ENCODE measurements at regions not wholly inside any gene's neighbourhood (a gene's known extent, or its start where the extent isn't known, plus 50 kb on each side); places are given as distances from the start of the nearest gene placed in this dataset.

- TF ChIP-seq JUNB (IDR thresholded peaks at IDR 0.05) = no peak
- TF ChIP-seq NFYA (IDR thresholded peaks at IDR 0.05; ENCODE audit: borderline replicate concordance, low read depth, low read length) = no peak
- TF ChIP-seq, protein P1, sequence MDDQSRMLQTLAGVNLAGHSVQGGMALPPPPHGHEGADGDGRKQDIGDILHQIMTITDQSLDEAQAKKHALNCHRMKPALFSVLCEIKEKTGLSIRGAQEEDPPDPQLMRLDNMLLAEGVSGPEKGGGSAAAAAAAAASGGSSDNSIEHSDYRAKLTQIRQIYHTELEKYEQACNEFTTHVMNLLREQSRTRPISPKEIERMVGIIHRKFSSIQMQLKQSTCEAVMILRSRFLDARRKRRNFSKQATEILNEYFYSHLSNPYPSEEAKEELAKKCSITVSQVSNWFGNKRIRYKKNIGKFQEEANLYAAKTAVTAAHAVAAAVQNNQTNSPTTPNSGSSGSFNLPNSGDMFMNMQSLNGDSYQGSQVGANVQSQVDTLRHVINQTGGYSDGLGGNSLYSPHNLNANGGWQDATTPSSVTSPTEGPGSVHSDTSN (IDR thresholded peaks at IDR 0.05; ENCODE audit: insufficient replicate concordance, low read depth, low read length) = no peak
- TF ChIP-seq STAT3 (IDR thresholded peaks at IDR 0.05; ENCODE audit: low read depth, low read length) = no peak
- TF ChIP-seq, protein P2, sequence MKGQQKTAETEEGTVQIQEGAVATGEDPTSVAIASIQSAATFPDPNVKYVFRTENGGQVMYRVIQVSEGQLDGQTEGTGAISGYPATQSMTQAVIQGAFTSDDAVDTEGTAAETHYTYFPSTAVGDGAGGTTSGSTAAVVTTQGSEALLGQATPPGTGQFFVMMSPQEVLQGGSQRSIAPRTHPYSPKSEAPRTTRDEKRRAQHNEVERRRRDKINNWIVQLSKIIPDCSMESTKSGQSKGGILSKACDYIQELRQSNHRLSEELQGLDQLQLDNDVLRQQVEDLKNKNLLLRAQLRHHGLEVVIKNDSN (IDR thresholded peaks at IDR 0.05; ENCODE audit: borderline replicate concordance, extremely low read length, insufficient read depth, low read depth, low read length) = no peak
- TF ChIP-seq KLF5 (IDR thresholded peaks at IDR 0.05; ENCODE audit: partially characterized antibody) = no peak
- TF ChIP-seq SUPT20H (IDR thresholded peaks at IDR 0.05; ENCODE audit: borderline replicate concordance, control insufficient read depth, low read depth, low read length) = no peak
- no peak for TF ChIP-seq TCF12 (IDR thresholded peaks at IDR 0.05; ENCODE audit: low read depth, low read length)
Measured at GRCh38 chr1:193631306-193631705, 444.9 kb upstream of the B3GALT2 start (continued).

DNA sequence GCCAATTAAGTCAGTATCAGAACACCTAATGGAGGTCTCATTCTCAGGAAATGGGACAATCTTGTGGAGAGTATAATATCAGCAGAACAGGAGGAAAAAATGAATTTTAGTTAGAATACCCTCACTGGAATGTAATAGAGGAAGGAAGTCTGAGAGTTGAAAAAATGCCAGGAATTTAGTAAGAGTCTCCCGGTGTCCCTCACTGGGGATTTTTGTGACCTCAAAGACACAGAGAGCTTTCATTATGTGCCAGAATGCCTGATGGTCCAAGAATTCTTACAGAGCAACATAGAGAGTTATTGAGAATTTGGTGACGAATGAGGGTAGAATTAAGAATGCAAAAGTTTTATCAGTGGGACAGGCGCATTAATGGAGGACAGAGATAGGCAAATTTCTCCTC, 443.5 kb upstream of the B3GALT2 start:
- no peak for FAIRE-seq
- no peak overlapping the region for H3K4me3 ChIP-seq

More for the DNA sequence above, 443.5 kb upstream of the B3GALT2 start:
- no peak overlapping the region for H3K4me2 ChIP-seq (ENCODE audit: control insufficient read depth, insufficient read depth)
- H3K79me2 ChIP-seq (ENCODE audit: control insufficient read depth, insufficient read depth, low read length) = no peaks in the 10 kb centered on the region
- 83% methylated on average over 3 of the region's 3 CpGs for WGBS (ENCODE audit: insufficient coverage, insufficient replicate concordance, low lambda C conversion rate, missing lambda C conversion rate)
- no peaks in the 10 kb centered on the region for H3K27me3 ChIP-seq (replicated peaks in 1 of 2; ENCODE audit: control insufficient read depth in 2 of 2, insufficient read depth in 2 of 2, low read length in 1 of 2)
- H4K20me1 ChIP-seq (ENCODE audit: control insufficient read depth, insufficient read depth) = no peaks in the 10 kb centered on the region
- POLR2A ChIA-PET = no interaction called here
- H3K36me3 ChIP-seq (ENCODE audit: control insufficient read depth in 2 of 2, insufficient read depth in 2 of 2, low read length in 1 of 2) = no peaks in the 10 kb centered on the region
- no peak for TF ChIP-seq SIX5 (IDR thresholded peaks at IDR 0.05; ENCODE audit: low read depth, low read length, severe bottlenecking)
- TF ChIP-seq E2F4 (IDR thresholded peaks at IDR 0.05; ENCODE audit: low read depth, low read length) = no peak
- TF ChIP-seq BACH1 (IDR thresholded peaks at IDR 0.05; ENCODE audit: borderline replicate concordance) = no peak
- no peak for TF ChIP-seq RAD51 (IDR thresholded peaks at IDR 0.05)
- no peak for TF ChIP-seq NFYA (IDR thresholded peaks at IDR 0.05; ENCODE audit: borderline replicate concordance, low read depth, low read length)
- TF ChIP-seq, protein P3, sequence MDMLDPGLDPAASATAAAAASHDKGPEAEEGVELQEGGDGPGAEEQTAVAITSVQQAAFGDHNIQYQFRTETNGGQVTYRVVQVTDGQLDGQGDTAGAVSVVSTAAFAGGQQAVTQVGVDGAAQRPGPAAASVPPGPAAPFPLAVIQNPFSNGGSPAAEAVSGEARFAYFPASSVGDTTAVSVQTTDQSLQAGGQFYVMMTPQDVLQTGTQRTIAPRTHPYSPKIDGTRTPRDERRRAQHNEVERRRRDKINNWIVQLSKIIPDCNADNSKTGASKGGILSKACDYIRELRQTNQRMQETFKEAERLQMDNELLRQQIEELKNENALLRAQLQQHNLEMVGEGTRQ (IDR thresholded peaks at IDR 0.05; ENCODE audit: borderline replicate concordance, low read depth, low read length) = no peak
- TF ChIP-seq REST (IDR thresholded peaks at IDR 0.05; ENCODE audit: low read depth, low read length) = no peak
- TF ChIP-seq BRCA1 (IDR thresholded peaks at IDR 0.05; ENCODE audit: low read depth, low read length) = no peak
- SMC1A ChIA-PET (ENCODE audit: uncharacterized antibody, unreplicated experiment) = no interaction called here
- intact Hi-C loops (cut with micrococcal nuclease; ENCODE audit: unreplicated experiment) (no loop called here), in situ Hi-C loops (cut with MboI) (no loop called here)
- H3K9ac ChIP-seq (ENCODE audit: control insufficient read depth, insufficient read depth, low read length) = no peak overlapping the region
- CTCF ChIA-PET = no interaction called here
- DNase-seq (ENCODE audit: low read depth, low spot score) (no peak), ATAC-seq (no peak)
- no peaks in the 10 kb centered on the region for H3K4me1 ChIP-seq (ENCODE audit: control insufficient read depth, insufficient read depth, low read length)
- RAD21 ChIA-PET (ENCODE audit: unreplicated experiment) = no interaction called here
- BruUV-seq (replicated peaks) = no TSS peak
- no peaks in the 10 kb centered on the region for H3K9me3 ChIP-seq (replicated peaks; ENCODE audit: control insufficient read depth, insufficient read depth, low read length)
- no peak overlapping the region for H2AFZ ChIP-seq (ENCODE audit: control insufficient read depth, low read depth, low read length)
- no peak overlapping the region for H3K27ac ChIP-seq (ENCODE audit: control insufficient read depth, insufficient read depth)
